HG03060 (cell line): ENCODE measurements at regions not wholly inside any gene's neighbourhood (a gene's known extent, or its start where the extent isn't known, plus 50 kb on each side); places are given as distances from the start of the nearest gene placed in this dataset.
"Not testable (repeated sequence)": the region's sequence is repeated elsewhere in the genome, so short reads cannot be mapped to it uniquely, and the experiment has no call there.

Experiments
- ATAC-seq: cut with Tn5 transposase; IDR thresholded peaks from one replicate; pipeline ENCODE4 v1.9.1; 2021; ENCODE audit warnings: low read depth, moderate number of reproducible peaks; ENCODE audit not compliant: unreplicated experiment

GRCh38 chr18:64777556-64777955 is 628.7 kb upstream of the LINC00305 start:
- no peak for ATAC-seq

- ATAC-seq: no peak
Measured at GRCh38 chr18:64765908-64766307, 617.0 kb upstream of the LINC00305 start.

- ATAC-seq: no peak
Measured at GRCh38 chr18:64752707-64753106, 603.8 kb upstream of the LINC00305 start.

GRCh38 chr18:64749884-64750283 is 601.0 kb upstream of the LINC00305 start:
- no peak for ATAC-seq

GRCh38 chr18:64747803-64748202 is 598.9 kb upstream of the LINC00305 start:
- no peak for ATAC-seq

- ATAC-seq: no peak
Measured at GRCh38 chr18:64742898-64743297, 594.0 kb upstream of the LINC00305 start.

- ATAC-seq: no peak
Measured at GRCh38 chr18:64734063-64734462, 585.2 kb upstream of the LINC00305 start.

- not testable (repeated sequence) for ATAC-seq
Measured at GRCh38 chr18:64725657-64726056, 576.8 kb upstream of the LINC00305 start.

GRCh38 chr18:64720781-64721464 is 572.0 kb upstream of the LINC00305 start:
- ATAC-seq: no peak

- ATAC-seq: no peak
Measured at GRCh38 chr18:64718808-64719207, 569.9 kb upstream of the LINC00305 start.

GRCh38 chr18:64717026-64717425 is 568.1 kb upstream of the LINC00305 start:
- no peak for ATAC-seq

GRCh38 chr18:64714086-64714485 is 565.2 kb upstream of the LINC00305 start:
- no peak for ATAC-seq

- ATAC-seq: peak; percentile 99
Measured at GRCh38 chr18:64713284-64713683, 564.4 kb upstream of the LINC00305 start.

- ATAC-seq: no peak
Measured at GRCh38 chr18:64712035-64712434, 563.1 kb upstream of the LINC00305 start.

GRCh38 chr18:64710105-64710861 is 561.4 kb upstream of the LINC00305 start:
- no peak for ATAC-seq

GRCh38 chr18:64707052-64707451 is 558.2 kb upstream of the LINC00305 start:
- no peak for ATAC-seq

- no peak for ATAC-seq
Measured at GRCh38 chr18:64699081-64699480, 550.2 kb upstream of the LINC00305 start.

GRCh38 chr18:64695851-64696553 is 547.1 kb upstream of the LINC00305 start:
- no peak for ATAC-seq

- ATAC-seq: no peak
Measured at GRCh38 chr18:64693766-64694165, 544.9 kb upstream of the LINC00305 start.

- no peak for ATAC-seq
Measured at GRCh38 chr18:64692826-64693225, 543.9 kb upstream of the LINC00305 start.

GRCh38 chr18:64679121-64679520 is 530.2 kb upstream of the LINC00305 start:
- ATAC-seq: no peak
